OCI-LY3 (cell line): ENCODE measurements at regions not wholly inside any gene's neighbourhood (a gene's known extent, or its start where the extent isn't known, plus 50 kb on each side); places are given as distances from the start of the nearest gene placed in this dataset.

Source experiments
- H2AFZ ChIP-seq: fragments of 200-600, 300-600 bp; shearing (Covaris generic); 2 replicates; pipeline ENCODE4 v1.6.0; 2014; ENCODE audit warnings: antibody characterized with exemption, low read depth, low read length
- H3K27ac ChIP-seq: fragments of 200-600, 300-600 bp; sonication (generic); 2 replicates; pipeline ENCODE4 v1.5.1; 2014; ENCODE audit warnings: mild to moderate bottlenecking, low read length, moderate library complexity, mixed read lengths
- H3K27me3 ChIP-seq: fragments of 200-600, 300-600 bp; sonication (generic); 2 replicates; pipeline ENCODE4 v1.6.1; 2014; ENCODE audit warnings: low read depth, low read length, mixed read lengths
- H3K36me3 ChIP-seq: fragments of 200-600, 300-600 bp; sonication (generic); replicated peaks from 2 replicates; pipeline ENCODE3; 2014; ENCODE audit warnings: low read depth, low read length, mixed read lengths
- H3K4me1 ChIP-seq: fragments of 300-600, 200-600 bp; sonication (generic); 2 replicates; pipeline ENCODE4 v1.6.1; 2014; ENCODE audit warnings: low read length, mixed read lengths
- H3K4me2 ChIP-seq: fragments of 200-600, 300-600 bp; sonication (generic); 2 replicates; pipeline ENCODE4 v1.6.1; 2014; ENCODE audit warnings: low read length, mixed read lengths
- H3K4me3 ChIP-seq: fragments of 300-600, 200-600 bp; sonication (generic); 2 replicates; pipeline ENCODE4 v1.5.1; 2014; ENCODE audit warnings: antibody characterized with exemption, mild to moderate bottlenecking, low read length, moderate library complexity
- H3K79me2 ChIP-seq: fragments of 300-600, 200-600 bp; shearing (Covaris generic); 2 replicates; pipeline ENCODE4 v1.6.1; 2014; ENCODE audit warnings: mild to moderate bottlenecking, low read length, mixed read lengths
- H3K9ac ChIP-seq: fragments of 300-600, 200-600 bp; shearing (Covaris generic); 2 replicates; pipeline ENCODE4 v1.6.0; 2014; ENCODE audit warnings: mild to moderate bottlenecking, low read length, moderate library complexity
- H3K9me3 ChIP-seq: fragments of 200-600, 300-600 bp; shearing (Covaris generic); 2 replicates; pipeline ENCODE4 v1.6.1; 2014; ENCODE audit warnings: low read length, mixed read lengths; ENCODE audit not compliant: insufficient read depth
- H4K20me1 ChIP-seq: fragments of 200-600, 300-600 bp; sonication (generic); 2 replicates; pipeline ENCODE4 v1.6.1; 2016; ENCODE audit warnings: low read length, mixed read lengths; ENCODE audit not compliant: insufficient read depth
- CTCF ChIP-seq: fragments of 200-600, 300-600 bp; sonication (generic); IDR thresholded peaks from 2 replicates; pipeline ENCODE4 v1.5.1; 2014; ENCODE audit warnings: antibody characterized with exemption, low read length, low read depth
- EZH2phosphoT487 ChIP-seq: fragments of 200-600 bp; shearing (Covaris generic); IDR thresholded peaks from 2 replicates; pipeline ENCODE4 v1.6.1; 2018; ENCODE audit warnings: antibody characterized with exemption, mixed run types, low read depth

GRCh38 chr16:16828913-16829398, 450.0 kb downstream of the NPIPA7 start:
- no peaks in the 10 kb centered on the region for H3K36me3 ChIP-seq
- H3K27me3 ChIP-seq = no peaks in the 10 kb centered on the region
- no peak for TF ChIP-seq EZH2phosphoT487
- TF ChIP-seq CTCF = no peak
- no peak overlapping the region for H3K9ac ChIP-seq
- H3K4me2 ChIP-seq = no peak overlapping the region
- H3K4me1 ChIP-seq = no peaks in the 10 kb centered on the region
- H3K79me2 ChIP-seq = no peaks in the 10 kb centered on the region
- H2AFZ ChIP-seq = no peak overlapping the region
- H3K27ac ChIP-seq = no peak overlapping the region
- no peak overlapping the region for H3K4me3 ChIP-seq
- no peaks in the 10 kb centered on the region for H3K9me3 ChIP-seq
- H4K20me1 ChIP-seq = no peaks in the 10 kb centered on the region

GRCh38 chr16:16830401-16830800, 451.5 kb downstream of the NPIPA7 start:
- no peaks in the 10 kb centered on the region for H3K27me3 ChIP-seq
- no peak for TF ChIP-seq CTCF
- TF ChIP-seq EZH2phosphoT487 = no peak
- H3K79me2 ChIP-seq = no peaks in the 10 kb centered on the region
- no peaks in the 10 kb centered on the region for H3K4me1 ChIP-seq
- no peaks in the 10 kb centered on the region for H3K9me3 ChIP-seq
- H3K36me3 ChIP-seq = no peaks in the 10 kb centered on the region
- no peak overlapping the region for H3K4me2 ChIP-seq
- H4K20me1 ChIP-seq = no peaks in the 10 kb centered on the region
- H3K4me3 ChIP-seq = no peak overlapping the region
- no peak overlapping the region for H3K9ac ChIP-seq
- no peak overlapping the region for H2AFZ ChIP-seq
- no peak overlapping the region for H3K27ac ChIP-seq

- Histone ChIP-seq H3K4me2 (no peak overlapping the region), H3K4me3 (no peak overlapping the region), H3K27me3 (no peaks in the 10 kb centered on the region), H3K9me3 (no peaks in the 10 kb centered on the region), H3K36me3 (no peaks in the 10 kb centered on the region), H3K27ac (no peak overlapping the region), H3K9ac (no peak overlapping the region), H2AFZ (no peak overlapping the region), H3K4me1 (no peaks in the 10 kb centered on the region), H4K20me1 (no peaks in the 10 kb centered on the region), H3K79me2 (no peaks in the 10 kb centered on the region)
- TF ChIP-seq EZH2phosphoT487 (no peak), CTCF (no peak)
Measured at GRCh38 chr16:16830973-16831372, 452.0 kb downstream of the NPIPA7 start.

GRCh38 chr16:16833165-16833564, 454.2 kb downstream of the NPIPA7 start:
- Histone ChIP-seq H3K36me3 (no peaks in the 10 kb centered on the region), H4K20me1 (no peaks in the 10 kb centered on the region), H3K27me3 (no peaks in the 10 kb centered on the region), H3K9me3 (no peaks in the 10 kb centered on the region), H3K79me2 (no peaks in the 10 kb centered on the region), H3K4me1 (no peaks in the 10 kb centered on the region), H3K9ac (no peak overlapping the region), H3K27ac (no peak overlapping the region), H3K4me3 (no peak overlapping the region), H2AFZ (no peak overlapping the region), H3K4me2 (no peak overlapping the region)
- TF ChIP-seq CTCF (no peak), EZH2phosphoT487 (no peak)
